ENCODE measurements at regions not wholly inside any gene's neighbourhood (a gene's known extent, or its start where the extent isn't known, plus 50 kb on each side); places are given as distances from the start of the nearest gene placed in this dataset.

DNA sequence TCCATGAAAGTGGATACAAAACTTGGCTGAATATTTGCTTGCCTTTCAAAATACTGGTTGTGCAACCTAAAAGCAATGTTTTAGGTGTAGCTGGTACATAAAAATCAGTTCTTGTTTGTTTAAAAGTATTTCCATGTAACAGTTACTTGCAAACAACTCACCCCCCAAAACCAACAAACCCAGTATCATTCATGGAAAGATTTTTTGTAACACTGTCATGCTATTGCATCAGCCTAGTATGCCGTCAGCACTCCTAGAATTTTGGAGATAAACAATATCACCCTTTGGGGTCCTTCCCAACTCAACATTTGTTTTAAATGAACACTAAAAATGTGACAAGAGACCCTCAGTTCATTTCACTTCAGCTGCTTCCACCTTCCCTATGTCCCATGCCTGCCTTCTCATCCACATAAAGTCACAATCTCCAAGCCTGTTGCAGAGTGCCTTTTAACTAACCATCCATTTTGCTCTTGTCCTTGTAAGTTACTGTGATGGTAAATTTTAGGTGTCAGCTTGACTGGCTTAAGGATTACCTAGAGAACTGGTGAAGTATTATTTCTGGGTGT, 425.3 kb downstream of the DUSP10 start:
- no peak for DNase-seq

DNA sequence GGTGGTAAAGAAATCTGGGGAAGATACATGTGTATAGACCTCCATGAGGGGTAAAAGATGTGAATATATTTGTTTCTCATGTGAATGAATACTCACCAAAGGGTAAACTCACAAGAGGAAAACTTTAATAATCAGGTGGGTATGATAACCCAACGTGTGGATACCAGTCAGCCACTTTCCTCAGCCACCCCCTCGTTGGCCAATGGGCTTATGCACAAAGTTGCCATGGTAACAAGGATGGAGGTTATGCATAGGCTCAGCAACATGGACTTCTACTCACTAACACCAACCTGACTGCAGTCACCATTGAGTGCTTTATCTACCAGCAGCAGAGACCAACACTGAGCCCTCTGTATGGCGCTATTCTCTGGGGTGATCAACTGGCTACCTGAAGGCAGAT, 424.4 kb downstream of the DUSP10 start:
- DNase-seq = no peak

DNA sequence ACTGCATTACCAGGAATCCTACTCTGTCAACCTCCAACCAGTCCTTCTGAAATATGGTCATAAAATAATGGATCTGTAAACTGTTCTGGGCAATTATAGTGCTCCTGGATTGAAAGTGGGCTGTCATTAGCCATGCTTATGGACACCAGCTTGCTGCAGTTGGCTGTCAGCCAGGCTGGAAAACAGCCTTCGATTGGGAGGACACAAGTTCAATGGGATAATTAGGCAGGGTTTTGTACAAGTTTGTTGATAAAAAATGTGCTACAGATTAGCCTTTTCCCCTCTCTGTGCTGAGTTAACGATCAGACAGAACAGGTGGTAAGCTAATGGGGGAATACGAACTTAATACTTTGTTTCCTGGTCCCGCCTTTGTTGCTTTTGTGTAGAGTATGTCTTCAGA, 413.9 kb downstream of the DUSP10 start:
- peak; percentile 94 for DNase-seq

DNA sequence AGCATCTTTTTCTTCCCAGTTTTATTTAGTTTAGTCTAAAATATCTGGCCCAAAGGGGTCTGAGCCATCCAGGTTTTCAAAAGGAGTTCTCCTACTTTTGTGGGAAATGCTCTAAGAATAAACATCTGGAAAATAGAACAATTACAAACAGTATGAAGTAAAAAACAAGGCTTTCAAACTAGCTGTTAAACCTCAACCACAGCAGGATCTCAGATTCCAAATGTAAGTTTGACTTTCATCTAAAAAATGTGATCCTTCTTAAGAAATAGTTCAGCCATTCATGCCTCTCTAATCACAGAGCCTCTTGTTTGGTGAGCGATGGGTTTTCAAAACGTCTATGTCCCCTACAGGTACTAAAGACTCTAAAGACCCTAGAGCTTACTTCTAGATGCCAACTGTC, 413.5 kb downstream of the DUSP10 start:
- DNase-seq = no peak

- DNase-seq = no peak
These were observed 410.4 kb downstream of the DUSP10 start for GRCh38 chr1:221331273-221332183.

DNA sequence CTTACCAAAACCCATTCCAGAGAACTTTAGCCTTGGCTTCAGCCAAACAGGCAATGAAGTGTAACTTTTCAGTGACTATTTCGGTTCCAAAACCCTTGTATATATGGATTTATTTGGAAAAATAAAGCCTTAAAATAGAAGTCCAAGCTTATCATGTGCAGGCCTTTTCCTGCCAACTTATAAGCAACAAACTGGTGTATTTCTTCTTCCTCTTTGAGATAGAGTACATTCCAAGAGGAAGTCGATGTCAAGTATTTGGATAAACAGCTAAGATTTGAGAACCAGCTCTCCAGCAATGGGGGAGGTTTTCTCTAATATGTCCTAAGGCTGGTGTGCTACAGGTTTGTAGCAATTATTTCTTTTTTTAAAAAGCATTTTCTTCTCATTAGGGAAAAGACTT, 407.8 kb downstream of the DUSP10 start:
- DNase-seq = no peak

DNA sequence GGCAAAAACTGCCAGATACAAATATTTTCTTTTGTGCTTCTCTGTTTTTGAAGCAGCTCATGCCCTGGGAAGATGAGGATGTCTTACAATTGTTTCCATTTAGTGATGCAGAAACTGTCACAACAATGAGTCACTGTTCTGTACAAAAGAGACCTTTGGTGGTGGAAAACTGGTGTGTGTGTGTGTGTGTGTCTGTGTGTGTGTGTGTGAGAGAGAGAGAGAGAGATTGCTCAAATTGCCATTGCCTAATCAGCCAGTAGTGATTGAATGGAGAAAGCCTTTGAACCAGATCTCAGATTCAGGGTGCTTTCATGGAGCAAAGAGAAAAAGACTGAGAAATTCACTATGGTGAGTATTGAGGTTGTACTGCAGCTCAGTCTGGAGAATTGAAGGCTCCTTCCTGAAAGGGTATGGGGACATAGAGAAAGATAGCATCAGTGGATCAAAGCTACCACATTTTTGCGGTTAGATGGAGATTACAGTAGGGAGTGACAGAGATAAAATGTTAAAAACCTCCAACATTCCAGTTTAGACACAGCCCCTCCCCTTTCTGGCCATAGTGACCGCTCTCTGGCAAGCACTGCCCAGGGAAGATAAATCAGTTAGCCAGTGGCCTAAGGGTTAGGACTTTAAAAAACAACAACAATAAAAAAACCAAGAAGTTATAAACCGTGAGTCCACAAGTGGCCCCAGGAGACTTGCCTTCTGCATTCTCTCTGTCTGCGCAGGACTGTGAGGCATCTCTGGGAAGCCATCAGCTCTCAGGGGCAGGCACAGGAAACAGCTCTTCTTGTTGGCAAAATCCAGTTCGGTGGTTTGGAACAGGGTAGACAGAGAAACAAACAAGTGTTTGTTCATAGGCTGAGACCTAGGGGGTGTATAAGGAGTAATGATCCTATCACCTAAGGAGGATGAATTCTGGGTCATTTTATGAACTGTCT, 406.5 kb downstream of the DUSP10 start:
- DNase-seq = peak; percentile 22

GRCh38 chr1:221336126-221336525, 405.8 kb downstream of the DUSP10 start:
- DNase-seq = no peak

GRCh38 chr1:221337106-221337505, 404.8 kb downstream of the DUSP10 start:
- DNase-seq = no peak

GRCh38 chr1:221343136-221343535, 398.8 kb downstream of the DUSP10 start:
- no peak for DNase-seq

GRCh38 chr1:221343607-221344006, 398.3 kb downstream of the DUSP10 start:
- no peak for DNase-seq

- DNase-seq = no peak
These were observed 397.2 kb downstream of the DUSP10 start for GRCh38 chr1:221344693-221345092.

DNA sequence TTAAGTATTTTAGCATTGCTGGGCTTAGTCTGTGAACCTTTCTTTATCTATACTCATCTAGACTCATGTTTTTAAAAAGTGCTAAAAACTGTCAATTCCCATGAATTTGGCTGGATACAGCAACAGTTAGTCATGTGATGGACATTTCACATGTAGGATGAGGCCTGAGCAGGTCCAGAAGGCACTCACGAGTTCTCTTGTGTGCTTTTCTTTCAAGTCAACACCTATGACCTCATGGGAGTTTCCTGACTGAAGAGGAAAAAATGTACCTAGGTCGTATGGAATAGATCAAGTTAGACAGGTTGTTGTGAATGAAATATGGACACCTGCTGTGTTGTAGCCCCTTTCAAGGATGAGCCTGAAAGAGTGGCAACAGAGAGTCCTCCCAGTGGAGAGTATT, 394.2 kb downstream of the DUSP10 start:
- DNase-seq = peak; percentile 42

- no peak for DNase-seq
These were observed 391.8 kb downstream of the DUSP10 start for GRCh38 chr1:221350091-221350490.

GRCh38 chr1:221356693-221357092, 385.2 kb downstream of the DUSP10 start:
- DNase-seq = no peak

DNA sequence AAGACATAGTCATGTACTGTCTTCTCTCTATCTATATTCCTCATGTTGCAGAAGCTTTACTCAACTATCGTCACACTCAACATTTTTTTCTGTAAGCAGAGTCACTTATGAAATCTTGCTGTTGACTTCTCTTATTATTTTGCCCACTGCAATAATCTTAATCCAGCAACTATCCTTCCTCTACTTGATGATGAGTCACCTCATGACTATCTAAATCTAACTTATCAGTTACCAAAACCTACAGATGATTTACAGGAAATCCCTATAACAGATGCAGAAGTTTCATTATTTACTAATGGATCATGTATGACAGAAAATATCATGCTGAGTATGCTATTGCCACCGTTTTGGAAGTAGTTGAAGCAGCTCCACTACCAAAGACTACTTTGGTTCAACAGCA, 378.9 kb downstream of the DUSP10 start:
- no peak for DNase-seq

DNA sequence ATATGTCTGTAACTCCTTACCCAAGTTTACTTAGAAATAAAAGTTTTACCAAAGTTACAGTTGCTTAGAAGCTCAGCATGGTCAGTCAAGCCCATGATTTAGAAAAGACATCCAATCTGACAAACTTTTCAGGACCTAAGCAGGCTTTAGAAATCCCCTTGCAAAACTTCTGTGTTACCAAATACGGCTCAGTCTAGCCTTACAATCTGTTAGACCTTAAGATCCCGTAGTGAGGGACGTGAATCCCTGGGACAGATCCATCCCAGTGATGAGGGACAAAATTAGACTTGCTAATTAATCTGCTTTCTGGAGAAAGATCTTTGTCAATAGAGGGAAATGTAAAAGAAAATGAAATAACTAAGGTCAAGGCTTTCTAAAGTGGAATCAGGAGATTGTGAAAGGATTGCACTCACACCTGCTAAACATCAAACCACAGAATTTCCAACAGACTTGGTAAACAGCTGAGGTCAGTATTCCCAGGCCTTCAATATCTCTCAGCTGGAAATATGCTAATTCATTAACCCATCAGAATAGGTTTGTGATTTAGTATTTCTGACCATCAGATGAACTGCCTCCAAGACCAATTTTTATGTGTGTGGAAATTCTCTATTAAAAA, 375.3 kb downstream of the DUSP10 start:
- DNase-seq = no peak

DNA sequence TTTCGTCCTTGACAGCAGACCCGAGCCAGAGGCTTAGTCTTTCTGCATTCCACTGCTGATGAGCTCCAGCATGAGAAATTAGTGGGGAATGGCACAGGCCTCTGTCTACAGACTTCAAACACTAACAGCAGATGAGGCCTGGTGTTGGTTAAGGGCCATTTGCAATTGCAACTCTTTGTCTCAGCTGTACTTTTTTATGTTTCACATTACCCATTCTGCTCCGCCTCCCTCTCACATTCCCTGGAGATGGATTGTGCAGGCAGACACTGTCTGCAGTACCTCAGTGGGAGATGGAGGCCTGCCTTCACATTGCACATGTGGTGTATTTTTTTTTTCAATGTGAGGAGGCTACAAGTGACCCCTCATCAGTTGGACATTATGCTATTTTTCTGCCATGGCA, 370.2 kb downstream of the DUSP10 start:
- DNase-seq = no peak

GRCh38 chr1:221373795-221374194, 368.1 kb downstream of the DUSP10 start:
- no peak for DNase-seq

DNA sequence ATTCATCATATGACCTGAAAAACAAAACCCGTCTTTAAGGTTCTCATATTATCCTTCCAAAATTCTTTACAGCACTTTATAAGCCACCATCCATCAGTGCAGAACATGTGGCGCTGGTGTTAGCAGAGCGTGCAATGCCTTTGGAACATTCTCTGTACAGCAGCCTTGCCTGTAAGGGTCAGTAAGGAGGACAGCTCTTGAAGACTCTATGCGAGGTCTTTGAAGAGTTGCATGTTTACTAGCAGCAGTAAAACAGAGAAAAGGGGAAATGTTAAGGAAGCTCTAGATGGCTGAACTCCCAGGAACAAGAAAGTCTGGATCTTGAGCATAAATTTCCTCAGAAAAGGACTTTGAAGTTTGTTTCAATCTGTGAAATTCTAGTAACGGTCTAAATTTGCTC, 365.6 kb downstream of the DUSP10 start:
- no peak for DNase-seq

DNA sequence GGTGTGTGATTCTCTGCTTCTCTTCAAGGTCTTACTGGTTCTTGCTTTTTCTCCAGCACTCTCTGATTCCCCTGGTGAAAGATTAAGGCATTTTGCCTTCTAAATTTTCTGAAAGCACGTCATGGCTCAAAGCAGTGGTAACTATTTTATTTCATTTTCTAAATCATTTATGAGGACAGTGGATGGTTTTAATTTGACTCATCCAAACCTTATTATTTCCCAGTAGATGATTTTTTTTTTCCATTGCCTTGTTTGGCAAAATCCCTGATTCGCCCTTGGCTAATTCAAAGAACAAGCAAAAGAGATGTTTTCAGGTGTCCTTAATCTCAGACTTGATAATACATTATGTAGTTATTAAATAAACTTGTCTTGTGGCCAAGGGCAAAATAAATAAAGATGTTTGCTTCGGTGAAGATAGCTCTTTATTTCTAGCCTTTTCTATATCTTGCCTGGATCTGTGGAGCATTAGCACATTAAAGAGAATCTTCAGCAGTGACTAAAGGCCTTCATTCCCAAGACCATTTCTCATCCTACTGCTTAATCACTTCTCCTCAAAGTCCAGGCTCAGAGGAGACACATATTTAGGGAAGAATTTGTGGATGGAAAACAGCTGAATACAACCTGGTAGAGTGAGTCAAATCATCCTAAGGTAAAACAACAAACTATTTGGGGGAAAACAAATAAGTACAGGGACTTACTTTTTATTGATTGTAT, 359.8 kb downstream of the DUSP10 start:
- DNase-seq = no peak

DNA sequence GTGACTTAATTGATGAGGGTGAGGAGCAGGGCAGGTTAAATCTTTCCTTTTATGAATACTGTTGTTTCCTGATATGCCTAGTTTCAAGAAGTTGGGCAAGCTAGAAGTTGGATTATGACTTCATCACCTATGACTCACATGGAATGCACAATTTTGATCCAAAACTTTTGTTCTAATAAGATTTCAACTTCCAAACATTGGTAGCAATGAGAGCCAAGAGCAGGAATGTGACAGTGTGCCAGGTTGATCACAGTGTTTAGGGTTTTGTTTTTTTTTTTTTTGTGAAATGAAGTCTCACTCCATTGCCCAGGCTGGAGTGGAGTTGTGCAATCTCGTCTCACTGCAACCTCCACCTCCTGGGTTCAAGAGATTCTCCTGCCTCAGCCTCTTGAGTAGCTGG, 349.4 kb downstream of the DUSP10 start:
- DNase-seq = no peak

All from NCI-H774 (cell line).